ENCODE measurements at regions not wholly inside any gene's neighbourhood (a gene's known extent, or its start where the extent isn't known, plus 50 kb on each side); places are given as distances from the start of the nearest gene placed in this dataset.

DNA sequence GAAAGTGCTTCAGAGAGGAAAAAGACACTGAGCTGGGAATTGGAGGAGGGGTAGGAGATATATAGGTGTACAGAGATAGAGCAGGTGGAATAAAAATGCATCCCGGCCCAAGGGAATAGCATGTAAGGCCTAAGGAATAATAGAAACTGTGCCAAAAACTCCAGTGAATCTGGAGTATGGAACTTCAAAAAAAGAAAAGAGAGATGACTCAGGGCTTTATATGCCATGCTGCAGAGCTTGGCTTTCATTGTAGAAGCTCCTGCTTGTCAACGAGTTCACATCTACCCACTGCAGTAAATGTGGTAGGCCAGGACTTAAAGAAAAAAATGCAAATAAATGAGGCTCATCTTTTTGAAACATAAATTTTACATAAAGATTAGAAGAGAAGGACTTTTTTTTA is 131.8 kb downstream of the MREG start:
- H3K36me3 ChIP-seq (ENCODE audit: control insufficient read depth in 3 of 3, insufficient read depth in 2 of 3, low read depth in 1 of 3, low read length in 3 of 3), result no peaks in the 10 kb centered on the region
- no peak overlapping the region for H3K4me3 ChIP-seq (ENCODE audit: low read depth in 1 of 3, low read length in 3 of 3)
- DNase-seq, result no peak
- no peak for FAIRE-seq
- H3K4me1 ChIP-seq (ENCODE audit: control insufficient read depth in 3 of 3, insufficient read depth in 2 of 3, low read depth in 1 of 3, low read length in 2 of 3), result peaks cover 0 to 10% (median 0%) of the 10 kb centered on the region in 3 donors
- peaks cover 0 to 5% of the 10 kb centered on the region in 2 donors for H3K9me3 ChIP-seq (ENCODE audit: control insufficient read depth in 2 of 2, insufficient read depth in 1 of 2, low read depth in 1 of 2, low read length in 1 of 2)
- no peaks in the 10 kb centered on the region for H3K27me3 ChIP-seq (ENCODE audit: control insufficient read depth in 3 of 3, insufficient read depth in 3 of 3, low read length in 3 of 3)
- WGBS, 3 donors, result 80 to 89% (median 87%) methylated on average over 2 of the region's 2 CpGs
- no peak overlapping the region for H3K27ac ChIP-seq (ENCODE audit: low read depth in 1 of 3, low read length in 2 of 3)

DNA sequence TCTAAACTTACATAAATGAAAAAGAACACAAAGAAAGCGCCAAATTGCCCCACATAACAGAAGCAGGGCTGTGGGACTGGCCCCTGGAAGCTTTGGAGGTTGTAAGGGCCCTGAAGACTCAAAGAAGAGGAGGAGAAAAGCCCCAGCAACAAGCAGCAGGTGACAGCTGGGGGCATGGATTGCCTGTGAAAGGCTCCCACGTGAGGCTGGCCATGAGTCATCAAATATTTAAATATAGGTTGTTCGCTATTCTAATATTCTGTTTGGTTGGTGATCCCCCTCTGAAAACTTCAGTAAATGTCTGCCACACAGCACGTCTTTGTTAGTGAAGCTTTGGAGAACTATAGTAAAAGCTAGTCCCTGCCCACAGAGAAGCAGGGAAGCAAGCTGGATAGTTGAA is 132.4 kb downstream of the MREG start:
- Histone ChIP-seq H3K27me3 (ENCODE audit: control insufficient read depth in 3 of 3, insufficient read depth in 3 of 3, low read length in 3 of 3) (no peaks in the 10 kb centered on the region), H3K4me3 (ENCODE audit: low read depth in 1 of 3, low read length in 3 of 3) (no peak overlapping the region), H3K36me3 (ENCODE audit: control insufficient read depth in 3 of 3, insufficient read depth in 2 of 3, low read depth in 1 of 3, low read length in 3 of 3) (no peaks in the 10 kb centered on the region), H3K27ac (ENCODE audit: low read depth in 1 of 3, low read length in 2 of 3) (no peak overlapping the region), H3K4me1 (ENCODE audit: control insufficient read depth in 3 of 3, insufficient read depth in 2 of 3, low read depth in 1 of 3, low read length in 2 of 3) (peaks cover 0 to 5% (median 0%) of the 10 kb centered on the region in 3 donors), H3K9me3 (ENCODE audit: control insufficient read depth in 2 of 2, insufficient read depth in 1 of 2, low read depth in 1 of 2, low read length in 1 of 2) (peaks cover 0 to 5% of the 10 kb centered on the region in 2 donors)
- WGBS, 3 donors, result 65 to 71% (median 70%) methylated on average over 4 of the region's 4 CpGs
- DNase-seq (no peak), FAIRE-seq (no peak)

DNA sequence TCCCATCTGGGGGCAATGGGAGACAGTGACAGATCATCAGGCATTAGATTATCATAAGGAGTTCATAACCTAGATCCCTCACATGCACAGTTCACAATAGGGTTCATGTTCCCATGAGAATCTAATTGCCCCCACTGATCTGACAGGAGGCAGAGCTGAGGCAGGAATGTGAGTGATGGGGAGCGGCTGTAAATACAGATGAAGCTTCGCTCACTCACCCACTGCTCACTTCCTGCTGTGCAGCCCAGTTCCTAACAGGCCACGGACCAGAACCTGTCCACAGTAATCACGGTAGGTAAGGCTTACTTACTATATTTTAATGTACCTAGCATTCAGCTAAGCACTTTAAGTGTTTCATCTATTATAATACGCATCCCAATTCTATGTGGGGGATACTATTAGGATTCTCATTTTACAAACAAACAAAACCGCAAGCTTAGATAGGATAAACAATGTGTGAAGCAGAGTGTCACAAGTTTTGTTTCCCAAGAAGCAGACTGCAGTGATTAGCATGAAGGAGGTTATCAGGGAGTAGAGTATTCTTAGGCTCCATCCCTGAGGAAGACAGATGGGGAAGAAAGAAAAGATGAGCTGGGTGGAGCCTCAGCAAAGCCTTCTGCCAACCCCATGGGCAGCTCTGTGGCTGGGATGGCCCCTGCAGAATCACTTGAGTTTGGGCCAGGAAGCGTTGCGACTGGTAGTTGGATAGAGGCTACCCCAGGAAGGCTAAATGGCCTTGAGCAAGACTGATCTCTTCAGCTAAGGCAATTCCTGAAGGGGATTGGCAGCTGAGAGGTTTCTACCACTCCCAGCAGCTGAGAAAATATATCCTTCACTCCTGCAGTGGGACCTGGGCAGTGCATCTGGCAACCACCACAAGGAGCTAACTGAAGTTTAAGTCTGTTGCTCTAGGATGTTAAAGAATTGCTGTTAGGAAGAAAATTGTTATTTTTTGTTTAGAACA is 133.1 kb downstream of the MREG start:
- Histone ChIP-seq H3K9me3 (ENCODE audit: control insufficient read depth in 2 of 2, insufficient read depth in 1 of 2, low read depth in 1 of 2, low read length in 1 of 2) (peaks cover 0 to 5% of the 10 kb centered on the region in 2 donors), H3K27ac (ENCODE audit: low read depth in 1 of 3, low read length in 2 of 3) (no peak overlapping the region), H3K4me3 (ENCODE audit: low read depth in 1 of 3, low read length in 3 of 3) (no peak overlapping the region), H3K4me1 (ENCODE audit: control insufficient read depth in 3 of 3, insufficient read depth in 2 of 3, low read depth in 1 of 3, low read length in 2 of 3) (no peaks in the 10 kb centered on the region), H3K27me3 (ENCODE audit: control insufficient read depth in 3 of 3, insufficient read depth in 3 of 3, low read length in 3 of 3) (no peaks in the 10 kb centered on the region), H3K36me3 (ENCODE audit: control insufficient read depth in 3 of 3, insufficient read depth in 2 of 3, low read depth in 1 of 3, low read length in 3 of 3) (no peaks in the 10 kb centered on the region)
- 86 to 89% (median 87%) methylated on average over 8 of the region's 8 CpGs for whole genome bisulfite sequencing, 3 donors
- FAIRE-seq (no peak), DNase-seq (no peak)

DNA sequence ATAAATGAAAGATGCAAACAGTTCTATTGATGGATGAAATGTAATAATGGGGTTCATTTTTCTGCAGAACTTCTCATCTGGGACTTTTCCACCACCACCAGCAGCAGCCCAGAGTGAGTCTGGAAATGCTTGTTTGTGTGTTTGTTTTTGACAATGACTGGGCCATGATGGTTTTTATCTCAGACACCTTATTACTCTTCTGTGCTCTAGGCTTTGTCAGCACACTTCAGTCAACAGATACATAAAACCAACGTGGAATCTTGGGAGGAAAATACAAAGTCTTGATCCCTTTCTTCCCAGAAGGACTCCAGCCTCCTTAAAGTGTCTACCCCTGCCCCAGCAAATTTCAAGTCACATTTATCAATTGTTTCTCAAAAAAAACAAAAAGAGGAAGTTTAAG is 134.0 kb downstream of the MREG start:
- H3K9me3 ChIP-seq (ENCODE audit: control insufficient read depth in 2 of 2, insufficient read depth in 1 of 2, low read depth in 1 of 2, low read length in 1 of 2), result peaks cover 0 to 5% of the 10 kb centered on the region in 2 donors
- WGBS, 3 donors, result 26 to 56% (median 54%) methylated on average over 1 of the region's 1 CpG
- no peaks in the 10 kb centered on the region for H3K27me3 ChIP-seq (ENCODE audit: control insufficient read depth in 3 of 3, insufficient read depth in 3 of 3, low read length in 3 of 3)
- no peaks in the 10 kb centered on the region for H3K36me3 ChIP-seq (ENCODE audit: control insufficient read depth in 3 of 3, insufficient read depth in 2 of 3, low read depth in 1 of 3, low read length in 3 of 3)
- no peak overlapping the region for H3K4me3 ChIP-seq (ENCODE audit: low read depth in 1 of 3, low read length in 3 of 3)
- FAIRE-seq (no peak), DNase-seq (no peak)
- no peaks in the 10 kb centered on the region for H3K4me1 ChIP-seq (ENCODE audit: control insufficient read depth in 3 of 3, insufficient read depth in 2 of 3, low read depth in 1 of 3, low read length in 2 of 3)
- no peak overlapping the region for H3K27ac ChIP-seq (ENCODE audit: low read depth in 1 of 3, low read length in 2 of 3)

DNA sequence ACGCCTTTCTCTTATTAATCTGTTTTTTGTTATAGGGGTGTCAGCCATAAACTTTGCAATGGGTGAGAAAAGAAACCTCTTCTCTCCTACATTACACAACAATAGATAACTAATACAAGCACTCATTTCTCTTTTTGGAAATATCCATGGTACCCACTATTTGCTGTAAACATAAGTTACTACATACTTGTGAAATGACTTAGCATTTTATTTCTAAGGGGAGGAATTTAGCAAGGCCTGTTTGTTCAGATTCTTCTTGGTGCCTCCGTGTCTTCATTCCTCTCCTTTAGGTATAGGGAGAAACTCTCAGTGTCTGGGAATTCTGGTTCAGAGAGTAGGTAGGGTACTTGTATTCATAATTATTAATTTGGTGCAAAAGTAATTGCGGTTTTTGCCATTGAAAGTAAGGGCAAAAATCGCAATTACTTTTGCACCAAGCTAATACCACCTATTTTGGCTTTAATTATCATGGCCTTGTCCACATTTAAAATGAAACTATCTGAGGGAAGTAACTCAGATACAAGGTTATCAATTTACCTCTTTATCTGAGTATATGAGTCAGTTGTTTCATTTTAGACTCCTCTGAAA is 134.8 kb downstream of the MREG start:
- Histone ChIP-seq H3K36me3 (ENCODE audit: control insufficient read depth in 3 of 3, insufficient read depth in 2 of 3, low read depth in 1 of 3, low read length in 3 of 3) (no peaks in the 10 kb centered on the region), H3K4me3 (ENCODE audit: low read depth in 1 of 3, low read length in 3 of 3) (no peak overlapping the region), H3K9me3 (ENCODE audit: control insufficient read depth in 2 of 2, insufficient read depth in 1 of 2, low read depth in 1 of 2, low read length in 1 of 2) (peaks cover 0 to 5% of the 10 kb centered on the region in 2 donors), H3K27ac (ENCODE audit: low read depth in 1 of 3, low read length in 2 of 3) (no peak overlapping the region), H3K27me3 (ENCODE audit: control insufficient read depth in 3 of 3, insufficient read depth in 3 of 3, low read length in 3 of 3) (no peaks in the 10 kb centered on the region), H3K4me1 (ENCODE audit: control insufficient read depth in 3 of 3, insufficient read depth in 2 of 3, low read depth in 1 of 3, low read length in 2 of 3) (no peaks in the 10 kb centered on the region)
- FAIRE-seq (no peak), DNase-seq (no peak)
- WGBS, 3 donors, result 82 to 90% (median 88%) methylated on average over 4 of the region's 4 CpGs

DNA sequence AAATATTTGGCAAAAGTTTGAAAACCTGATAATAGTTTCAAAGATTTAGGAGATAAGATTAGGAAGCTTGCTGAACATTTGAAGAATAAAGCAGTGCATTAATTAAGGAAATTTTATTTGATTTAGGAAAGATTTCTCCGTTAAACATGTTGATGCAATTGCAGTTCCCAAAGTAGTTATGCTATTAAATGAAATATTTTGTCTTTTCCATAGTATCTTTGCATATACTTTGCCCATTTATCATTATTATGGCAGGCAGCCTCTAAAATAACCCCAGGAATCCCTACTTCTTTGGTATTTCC is 136.5 kb downstream of the MREG start:
- no peaks in the 10 kb centered on the region for H3K27me3 ChIP-seq (ENCODE audit: control insufficient read depth in 3 of 3, insufficient read depth in 3 of 3, low read length in 3 of 3)
- no peak for DNase-seq
- peaks cover 0 to 5% of the 10 kb centered on the region in 2 donors for H3K9me3 ChIP-seq (ENCODE audit: control insufficient read depth in 2 of 2, insufficient read depth in 1 of 2, low read depth in 1 of 2, low read length in 1 of 2)
- H3K27ac ChIP-seq (ENCODE audit: low read depth in 1 of 3, low read length in 2 of 3), result no peak overlapping the region
- no peak overlapping the region for H3K4me3 ChIP-seq (ENCODE audit: low read depth in 1 of 3, low read length in 3 of 3)
- no peak for FAIRE-seq
- no peaks in the 10 kb centered on the region for H3K4me1 ChIP-seq (ENCODE audit: control insufficient read depth in 3 of 3, insufficient read depth in 2 of 3, low read depth in 1 of 3, low read length in 2 of 3)
- H3K36me3 ChIP-seq (ENCODE audit: control insufficient read depth in 3 of 3, insufficient read depth in 2 of 3, low read depth in 1 of 3, low read length in 3 of 3), result no peaks in the 10 kb centered on the region
- 76 to 90% (median 90%) methylated on average over 1 of the region's 1 CpG for WGBS, 3 donors

DNA sequence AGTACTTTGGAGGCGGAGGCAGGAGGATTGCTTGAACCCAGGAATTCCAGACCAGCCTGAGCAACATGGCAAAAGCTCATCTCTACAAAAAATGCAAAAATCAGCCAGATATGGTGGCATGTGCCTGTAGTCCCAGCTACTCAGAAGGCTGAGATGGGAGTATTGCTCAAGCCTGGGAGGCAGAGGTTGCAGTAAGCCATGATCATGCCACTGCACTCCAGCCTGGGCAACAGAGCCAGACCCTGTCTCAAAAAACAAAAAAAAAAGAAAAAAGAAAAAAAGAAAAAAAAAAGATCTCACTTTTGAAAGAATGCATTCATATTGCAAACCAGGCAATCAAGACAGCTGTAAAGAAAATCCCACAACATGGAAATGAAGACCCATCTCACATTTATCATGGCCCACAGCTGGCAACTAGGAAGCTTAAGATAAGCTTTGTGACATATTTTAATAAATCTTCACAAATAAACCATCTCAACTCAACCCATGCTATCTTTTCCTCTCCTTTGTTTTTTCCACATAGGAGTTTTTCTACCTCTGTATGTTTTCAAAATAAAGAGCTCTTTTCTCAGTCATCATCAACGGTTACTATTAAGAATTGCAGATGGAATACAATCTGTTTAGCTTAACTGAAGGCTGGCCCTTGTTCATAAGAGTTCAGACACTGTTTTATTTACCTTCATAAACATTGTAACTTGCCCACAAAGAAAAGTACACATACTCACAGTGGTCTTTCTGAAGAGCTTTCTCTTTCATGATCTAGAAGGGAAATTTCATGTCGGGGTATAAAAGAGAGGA is 137.0 kb downstream of the MREG start:
- H3K27me3 ChIP-seq (ENCODE audit: control insufficient read depth in 3 of 3, insufficient read depth in 3 of 3, low read length in 3 of 3), result no peaks in the 10 kb centered on the region
- H3K27ac ChIP-seq (ENCODE audit: low read depth in 1 of 3, low read length in 2 of 3), result no peak overlapping the region
- H3K4me1 ChIP-seq (ENCODE audit: control insufficient read depth in 3 of 3, insufficient read depth in 2 of 3, low read depth in 1 of 3, low read length in 2 of 3), result no peaks in the 10 kb centered on the region
- H3K36me3 ChIP-seq (ENCODE audit: control insufficient read depth in 3 of 3, insufficient read depth in 2 of 3, low read depth in 1 of 3, low read length in 3 of 3), result no peaks in the 10 kb centered on the region
- DNase-seq (no peak), FAIRE-seq (no peak)
- peaks cover 0 to 5% of the 10 kb centered on the region in 2 donors for H3K9me3 ChIP-seq (ENCODE audit: control insufficient read depth in 2 of 2, insufficient read depth in 1 of 2, low read depth in 1 of 2, low read length in 1 of 2)
- 67 to 76% (median 73%) methylated on average over 3 of the region's 3 CpGs for WGBS, 3 donors
- H3K4me3 ChIP-seq (ENCODE audit: low read depth in 1 of 3, low read length in 3 of 3), result no peak overlapping the region

DNA sequence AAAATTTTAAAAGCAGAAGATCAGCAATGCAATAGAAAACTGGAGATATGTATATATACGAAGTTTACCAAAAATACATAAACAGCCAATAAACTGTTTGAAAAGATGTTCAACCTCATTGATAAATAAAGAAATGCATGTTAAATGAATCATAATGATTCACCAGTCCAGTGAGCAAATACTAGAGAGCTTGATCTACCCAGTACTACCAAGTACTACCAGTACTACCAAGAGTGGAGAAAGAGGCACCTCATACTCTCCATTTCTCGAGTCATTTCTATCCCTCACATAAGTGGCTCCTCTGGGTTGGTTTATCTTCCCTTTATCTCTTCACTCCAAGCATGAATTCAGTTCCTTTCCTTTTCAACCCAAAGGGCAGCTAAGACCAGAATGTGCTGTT is 138.9 kb downstream of the MREG start:
- no peaks in the 10 kb centered on the region for H3K36me3 ChIP-seq (ENCODE audit: control insufficient read depth in 3 of 3, insufficient read depth in 2 of 3, low read depth in 1 of 3, low read length in 3 of 3)
- H3K27ac ChIP-seq (ENCODE audit: low read depth in 1 of 3, low read length in 2 of 3), result no peak overlapping the region
- DNase-seq, result no peak
- WGBS, 3 donors, result 86 to 91% (median 89%) methylated on average over 2 of the region's 2 CpGs
- H3K27me3 ChIP-seq (ENCODE audit: control insufficient read depth in 3 of 3, insufficient read depth in 3 of 3, low read length in 3 of 3), result no peaks in the 10 kb centered on the region
- peaks cover 0 to 5% of the 10 kb centered on the region in 2 donors for H3K9me3 ChIP-seq (ENCODE audit: control insufficient read depth in 2 of 2, insufficient read depth in 1 of 2, low read depth in 1 of 2, low read length in 1 of 2)
- no peak for FAIRE-seq
- H3K4me3 ChIP-seq (ENCODE audit: low read depth in 1 of 3, low read length in 3 of 3), result no peak overlapping the region
- no peaks in the 10 kb centered on the region for H3K4me1 ChIP-seq (ENCODE audit: control insufficient read depth in 3 of 3, insufficient read depth in 2 of 3, low read depth in 1 of 3, low read length in 2 of 3)
